ENCODE measurements at regions not wholly inside any gene's neighbourhood (a gene's known extent, or its start where the extent isn't known, plus 50 kb on each side); places are given as distances from the start of the nearest gene placed in this dataset.

DNA sequence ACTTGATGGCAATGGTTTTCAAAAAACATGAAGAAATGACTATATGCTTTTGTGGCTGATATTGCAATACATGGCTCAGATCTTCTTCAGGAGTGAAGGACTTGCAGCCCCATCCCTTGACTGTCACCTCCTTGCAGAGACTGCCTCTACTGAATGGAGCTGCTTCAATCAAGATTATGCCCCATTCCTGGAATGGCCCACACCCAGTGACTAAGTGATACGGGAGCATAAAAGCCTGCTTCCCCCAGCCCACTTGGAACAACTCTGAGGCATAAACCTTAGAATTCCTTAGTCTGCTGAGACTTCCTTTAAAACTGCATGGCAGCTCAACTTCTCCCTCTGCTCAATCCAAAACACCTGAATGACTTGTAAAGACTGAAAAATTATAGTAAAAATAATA lies 957.1 kb downstream of the SORCS3 start:
- TF ChIP-seq, protein P1, sequence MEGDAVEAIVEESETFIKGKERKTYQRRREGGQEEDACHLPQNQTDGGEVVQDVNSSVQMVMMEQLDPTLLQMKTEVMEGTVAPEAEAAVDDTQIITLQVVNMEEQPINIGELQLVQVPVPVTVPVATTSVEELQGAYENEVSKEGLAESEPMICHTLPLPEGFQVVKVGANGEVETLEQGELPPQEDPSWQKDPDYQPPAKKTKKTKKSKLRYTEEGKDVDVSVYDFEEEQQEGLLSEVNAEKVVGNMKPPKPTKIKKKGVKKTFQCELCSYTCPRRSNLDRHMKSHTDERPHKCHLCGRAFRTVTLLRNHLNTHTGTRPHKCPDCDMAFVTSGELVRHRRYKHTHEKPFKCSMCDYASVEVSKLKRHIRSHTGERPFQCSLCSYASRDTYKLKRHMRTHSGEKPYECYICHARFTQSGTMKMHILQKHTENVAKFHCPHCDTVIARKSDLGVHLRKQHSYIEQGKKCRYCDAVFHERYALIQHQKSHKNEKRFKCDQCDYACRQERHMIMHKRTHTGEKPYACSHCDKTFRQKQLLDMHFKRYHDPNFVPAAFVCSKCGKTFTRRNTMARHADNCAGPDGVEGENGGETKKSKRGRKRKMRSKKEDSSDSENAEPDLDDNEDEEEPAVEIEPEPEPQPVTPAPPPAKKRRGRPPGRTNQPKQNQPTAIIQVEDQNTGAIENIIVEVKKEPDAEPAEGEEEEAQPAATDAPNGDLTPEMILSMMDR (IDR thresholded peaks at IDR 0.05), result no peak
- no peak for TF ChIP-seq POLR2A (IDR thresholded peaks at IDR 0.05)

Data from lower leg skin (tissue), 3 donors.